Stimulated activated naive CD4-positive, alpha-beta T cell treated with Interleukin-2 at 50 U/mL for 16 hours (primary cell): ENCODE measurements at regions not wholly inside any gene's neighbourhood (a gene's known extent, or its start where the extent isn't known, plus 50 kb on each side); places are given as distances from the start of the nearest gene placed in this dataset.

Experiments used
- DNase-seq: peaks from one replicate; lab custom pipeline; 2025; lab: John Stamatoyannopoulos, UW

- no peak for DNase-seq
These were observed 96.2 kb downstream of the DUSP6 start for GRCh38 chr12:89256060-89256459.

- no peak for DNase-seq
These were observed 98.8 kb downstream of the DUSP6 start for GRCh38 chr12:89253488-89253887.

- no peak for DNase-seq
These were observed 100.0 kb downstream of the DUSP6 start for GRCh38 chr12:89252284-89252683.

GRCh38 chr12:89251342-89252271, 100.7 kb downstream of the DUSP6 start:
- DNase-seq = no peak

GRCh38 chr12:89250636-89251035, 101.7 kb downstream of the DUSP6 start:
- no peak for DNase-seq

GRCh38 chr12:89250213-89250612, 102.1 kb downstream of the DUSP6 start:
- DNase-seq = no peak

GRCh38 chr12:89247967-89248366, 104.3 kb downstream of the DUSP6 start:
- DNase-seq = no peak

GRCh38 chr12:89247541-89247942, 104.8 kb downstream of the DUSP6 start:
- no peak for DNase-seq

- DNase-seq = peak; percentile 21
These were observed 107.2 kb downstream of the DUSP6 start for GRCh38 chr12:89245090-89245489.

GRCh38 chr12:89244536-89244935, 107.8 kb downstream of the DUSP6 start:
- peak; percentile 20 for DNase-seq

- DNase-seq = no peak
These were observed 108.5 kb downstream of the DUSP6 start for GRCh38 chr12:89243771-89244170.

- no peak for DNase-seq
These were observed 112.8 kb downstream of the DUSP6 start for GRCh38 chr12:89239534-89239933.

GRCh38 chr12:89238593-89238992, 113.7 kb downstream of the DUSP6 start:
- no peak for DNase-seq

GRCh38 chr12:89237763-89238162, 114.5 kb downstream of the DUSP6 start:
- DNase-seq = no peak

GRCh38 chr12:89236748-89237383, 115.4 kb downstream of the DUSP6 start:
- no peak for DNase-seq

- no peak for DNase-seq
These were observed 116.1 kb downstream of the DUSP6 start for GRCh38 chr12:89236237-89236636.

- DNase-seq = no peak
These were observed 116.9 kb downstream of the DUSP6 start for GRCh38 chr12:89235189-89235993.

GRCh38 chr12:89234324-89235114, 117.8 kb downstream of the DUSP6 start:
- no peak for DNase-seq

- no peak for DNase-seq
These were observed 120.6 kb downstream of the DUSP6 start for GRCh38 chr12:89231686-89232085.

- no peak for DNase-seq
These were observed 121.7 kb downstream of the DUSP6 start for GRCh38 chr12:89230376-89231315.

- DNase-seq = no peak
These were observed 123.8 kb downstream of the DUSP6 start for GRCh38 chr12:89228491-89228890.
